Thoracic aorta (tissue), 2 donors: ENCODE measurements at regions not wholly inside any gene's neighbourhood (a gene's known extent, or its start where the extent isn't known, plus 50 kb on each side); places are given as distances from the start of the nearest gene placed in this dataset.

Experiments used
- ATAC-seq: fragments of 150-250 bp; one replicate; pipeline ENCODE4 v1.8.0; 2017; ENCODE audit warnings: low read depth; ENCODE audit not compliant: insufficient number of reproducible peaks, low FRiP score
- DNase-seq: peaks from one replicate; pipeline ENCODE4 v3.0.0-alpha.2; 2020; ENCODE audit warnings: low spot score
- H3K27ac ChIP-seq, 2 donors: fragments of 200-600 bp; sonication (generic); 1 replicate in 1 of 2; 2 replicates in 1 of 2; pipeline ENCODE4 v1.5.1; 2016; ENCODE audit warnings: mild to moderate bottlenecking in 2 of 2, moderate library complexity in 2 of 2
- H3K27me3 ChIP-seq: fragments of 200-600 bp; sonication (generic); replicated peaks from 2 replicates; pipeline ENCODE4 v1.6.0; 2016; ENCODE audit warnings: mild to moderate bottlenecking; ENCODE audit not compliant: insufficient read depth
- H3K36me3 ChIP-seq: fragments of 200-600 bp; sonication (generic); one replicate; pipeline ENCODE4 v1.5.1; 2016
- H3K4me1 ChIP-seq, 2 donors: fragments of 200-600 bp; sonication (generic); 1 replicate in 1 of 2; 2 replicates in 1 of 2; pipeline versions ENCODE4 v1.5.1 to v1.6.0; 2016; ENCODE audit warnings: low read depth in 2 of 2, mild to moderate bottlenecking in 1 of 2; ENCODE audit not compliant: control insufficient read depth in 1 of 2
- H3K4me3 ChIP-seq: fragments of 200-600 bp; sonication (generic); 2 replicates; pipeline ENCODE4 v1.5.1; 2016; ENCODE audit warnings: mild to moderate bottlenecking
- H3K9me3 ChIP-seq: fragments of 200-600 bp; sonication (generic); 2 replicates; pipeline ENCODE4 v1.5.1; 2016
- CTCF ChIP-seq: fragments of 200-600 bp; sonication (generic); IDR thresholded peaks from one replicate; pipeline ENCODE4 v1.5.1; 2019; ENCODE audit warnings: antibody characterized with exemption

- ATAC-seq (no peak), DNase-seq (no peak)
- H3K4me1 ChIP-seq, result no peaks in the 10 kb centered on the region
- no peaks in the 10 kb centered on the region for H3K36me3 ChIP-seq
- H3K9me3 ChIP-seq, result no peaks in the 10 kb centered on the region
- no peak overlapping the region for H3K27ac ChIP-seq
- no peak for TF ChIP-seq CTCF
- H3K4me3 ChIP-seq, result no peak overlapping the region
- no peaks in the 10 kb centered on the region for H3K27me3 ChIP-seq
Observed at GRCh38 chr7:20466543-20467021, 135.9 kb downstream of the ITGB8 start.

GRCh38 chr7:20470082-20470481 is 139.4 kb downstream of the ITGB8 start:
- H3K27ac ChIP-seq, result no peak overlapping the region
- DNase-seq, result no peak

GRCh38 chr7:20470726-20471125 is 140.0 kb downstream of the ITGB8 start:
- Histone ChIP-seq H3K9me3 (no peaks in the 10 kb centered on the region), H3K4me3 (no peak overlapping the region), H3K4me1 (no peaks in the 10 kb centered on the region), H3K36me3 (no peaks in the 10 kb centered on the region), H3K27ac (no peak overlapping the region), H3K27me3 (no peaks in the 10 kb centered on the region)
- DNase-seq, result no peak
- ATAC-seq, result no peak
- TF ChIP-seq CTCF, result no peak

More at GRCh38 chr7:20470082-20470481, 139.4 kb downstream of the ITGB8 start:
- no peak for ATAC-seq
- no peak for TF ChIP-seq CTCF
- no peaks in the 10 kb centered on the region for H3K27me3 ChIP-seq
- H3K4me3 ChIP-seq, result no peak overlapping the region
- no peaks in the 10 kb centered on the region for H3K9me3 ChIP-seq
- no peaks in the 10 kb centered on the region for H3K4me1 ChIP-seq
- H3K36me3 ChIP-seq, result no peaks in the 10 kb centered on the region

GRCh38 chr7:20474249-20474648 is 141.2 kb upstream of the ABCB5 start:
- ATAC-seq, result no peak
- no peaks in the 10 kb centered on the region for H3K27me3 ChIP-seq
- H3K9me3 ChIP-seq, result no peaks in the 10 kb centered on the region
- no peak overlapping the region for H3K27ac ChIP-seq
- TF ChIP-seq CTCF, result no peak
- H3K4me3 ChIP-seq, result no peak overlapping the region
- H3K36me3 ChIP-seq, result no peaks in the 10 kb centered on the region
- no peaks in the 10 kb centered on the region for H3K4me1 ChIP-seq
- no peak for DNase-seq

- Histone ChIP-seq H3K27ac (no peak overlapping the region), H3K4me1 (no peaks in the 10 kb centered on the region), H3K9me3 (no peaks in the 10 kb centered on the region), H3K36me3 (no peaks in the 10 kb centered on the region), H3K27me3 (no peaks in the 10 kb centered on the region), H3K4me3 (no peak overlapping the region)
- ATAC-seq (no peak), DNase-seq (no peak)
- no peak for TF ChIP-seq CTCF
Observed at GRCh38 chr7:20475756-20476155, 139.7 kb upstream of the ABCB5 start.
